HUDEP-2 (cell line): ENCODE measurements at regions not wholly inside any gene's neighbourhood (a gene's known extent, or its start where the extent isn't known, plus 50 kb on each side); places are given as distances from the start of the nearest gene placed in this dataset.

Source experiments
- DNase-seq, 76 experiments: peaks; one replicate each; lab custom pipeline; 2025; ENCODE audit not compliant: unreplicated experiment in 76 of 76; lab: John Stamatoyannopoulos, UW

GRCh38 chr14:42368234-42368633 lies 761.6 kb downstream of the LRFN5 start:
- no peak for DNase-seq

GRCh38 chr14:42353315-42353714 lies 746.6 kb downstream of the LRFN5 start:
- no peak for DNase-seq

- no peak for DNase-seq
These were observed 729.2 kb downstream of the LRFN5 start for GRCh38 chr14:42335918-42336317.

- no peak for DNase-seq
These were observed 728.3 kb downstream of the LRFN5 start for GRCh38 chr14:42334931-42335330.

GRCh38 chr14:42323426-42323825 lies 716.8 kb downstream of the LRFN5 start:
- DNase-seq: no peak

- no peak for DNase-seq
These were observed 716.0 kb downstream of the LRFN5 start for GRCh38 chr14:42322531-42323284.

- DNase-seq: peak in 1 of 76 experiments; percentile 5
These were observed 713.3 kb downstream of the LRFN5 start for GRCh38 chr14:42319996-42320395.

GRCh38 chr14:42316693-42317092 lies 710.0 kb downstream of the LRFN5 start:
- DNase-seq: no peak

- no peak for DNase-seq
These were observed 705.2 kb downstream of the LRFN5 start for GRCh38 chr14:42311876-42312275.

GRCh38 chr14:42307239-42307825 lies 700.7 kb downstream of the LRFN5 start:
- no peak for DNase-seq

- DNase-seq: no peak
These were observed 693.0 kb downstream of the LRFN5 start for GRCh38 chr14:42299692-42300091.

- DNase-seq: no peak
These were observed 686.5 kb downstream of the LRFN5 start for GRCh38 chr14:42293180-42293579.

GRCh38 chr14:42277840-42278239 lies 671.2 kb downstream of the LRFN5 start:
- no peak for DNase-seq

GRCh38 chr14:42269234-42269633 lies 662.6 kb downstream of the LRFN5 start:
- no peak for DNase-seq

- DNase-seq: no peak
These were observed 641.5 kb downstream of the LRFN5 start for GRCh38 chr14:42248131-42248530.

- no peak for DNase-seq
These were observed 634.4 kb downstream of the LRFN5 start for GRCh38 chr14:42241101-42241500.

GRCh38 chr14:42229976-42230375 lies 623.3 kb downstream of the LRFN5 start:
- DNase-seq: no peak

GRCh38 chr14:42229294-42229693 lies 622.6 kb downstream of the LRFN5 start:
- DNase-seq: no peak

- no peak for DNase-seq
These were observed 621.9 kb downstream of the LRFN5 start for GRCh38 chr14:42228611-42229010.

- DNase-seq: peak in 33 of 76 experiments; percentile 0 to 48 (median 8)
These were observed 617.6 kb downstream of the LRFN5 start for GRCh38 chr14:42224053-42224888.

GRCh38 chr14:42222924-42223471 lies 616.3 kb downstream of the LRFN5 start:
- DNase-seq: no peak
